IPS DF 4.7 (cell line): ENCODE measurements at regions not wholly inside any gene's neighbourhood (a gene's known extent, or its start where the extent isn't known, plus 50 kb on each side); places are given as distances from the start of the nearest gene placed in this dataset.
"Not testable (repeated sequence)": the region's sequence is repeated elsewhere in the genome, so short reads cannot be mapped to it uniquely, and the experiment has no call there.

Source experiments
- DNase-seq: peaks from one replicate; pipeline ENCODE4 v3.0.0-alpha.2; 2013; ENCODE audit warnings: low spot score; ENCODE audit errors: extremely low read depth

GRCh38 chr15:93748710-93749109, 482.7 kb upstream of the MCTP2 start:
- DNase-seq, result no peak

GRCh38 chr15:93734976-93735375, 496.4 kb upstream of the MCTP2 start:
- DNase-seq, result not testable (repeated sequence)

GRCh38 chr15:93730724-93731123, 500.6 kb upstream of the MCTP2 start:
- no peak for DNase-seq

- DNase-seq, result no peak
Measured at GRCh38 chr15:93722165-93722564, 509.2 kb upstream of the MCTP2 start.

- no peak for DNase-seq
Measured at GRCh38 chr15:93720607-93721006, 510.8 kb upstream of the MCTP2 start.

GRCh38 chr15:93719921-93720351, 511.4 kb upstream of the MCTP2 start:
- DNase-seq, result no peak

GRCh38 chr15:93716615-93717231, 514.6 kb upstream of the MCTP2 start:
- no peak for DNase-seq

- DNase-seq, result no peak
Measured at GRCh38 chr15:93709708-93710107, 521.7 kb upstream of the MCTP2 start.

GRCh38 chr15:93708724-93709445, 522.5 kb upstream of the MCTP2 start:
- no peak for DNase-seq

- no peak for DNase-seq
Measured at GRCh38 chr15:93707751-93708150, 523.6 kb upstream of the MCTP2 start.

- no peak for DNase-seq
Measured at GRCh38 chr15:93706495-93707292, 524.7 kb upstream of the MCTP2 start.

- no peak for DNase-seq
Measured at GRCh38 chr15:93705753-93706455, 525.5 kb upstream of the MCTP2 start.

- DNase-seq, result no peak
Measured at GRCh38 chr15:93703092-93703739, 528.1 kb upstream of the MCTP2 start.

GRCh38 chr15:93700051-93700450, 531.3 kb upstream of the MCTP2 start:
- no peak for DNase-seq

GRCh38 chr15:93694033-93694432, 537.3 kb upstream of the MCTP2 start:
- DNase-seq, result no peak

- no peak for DNase-seq
Measured at GRCh38 chr15:93683651-93684050, 547.7 kb upstream of the MCTP2 start.

GRCh38 chr15:93671387-93671943, 559.9 kb upstream of the MCTP2 start:
- DNase-seq, result no peak

- no peak for DNase-seq
Measured at GRCh38 chr15:93670931-93671330, 560.4 kb upstream of the MCTP2 start.

GRCh38 chr15:93664213-93664956, 567.0 kb upstream of the MCTP2 start:
- no peak for DNase-seq
